ENCODE measurements at regions not wholly inside any gene's neighbourhood (a gene's known extent, or its start where the extent isn't known, plus 50 kb on each side); places are given as distances from the start of the nearest gene placed in this dataset.

GRCh38 chr6:67667637-67668422 is 967.3 kb upstream of the ADGRB3 start:
- in situ Hi-C loops (cut with MboI; ENCODE audit: low pct_unique_long_range_greater_than_20kb, low sequenced_read_pairs): no loop called here
- no peak for DNase-seq

- in situ Hi-C loops (cut with MboI; ENCODE audit: low pct_unique_long_range_greater_than_20kb, low sequenced_read_pairs): no loop called here
- DNase-seq: no peak
These were observed 968.7 kb upstream of the ADGRB3 start for GRCh38 chr6:67666177-67666964.

- no peak for DNase-seq
- in situ Hi-C loops (cut with MboI; ENCODE audit: low pct_unique_long_range_greater_than_20kb, low sequenced_read_pairs): no loop called here
These were observed 970.1 kb upstream of the ADGRB3 start for GRCh38 chr6:67664942-67665341.

DNA sequence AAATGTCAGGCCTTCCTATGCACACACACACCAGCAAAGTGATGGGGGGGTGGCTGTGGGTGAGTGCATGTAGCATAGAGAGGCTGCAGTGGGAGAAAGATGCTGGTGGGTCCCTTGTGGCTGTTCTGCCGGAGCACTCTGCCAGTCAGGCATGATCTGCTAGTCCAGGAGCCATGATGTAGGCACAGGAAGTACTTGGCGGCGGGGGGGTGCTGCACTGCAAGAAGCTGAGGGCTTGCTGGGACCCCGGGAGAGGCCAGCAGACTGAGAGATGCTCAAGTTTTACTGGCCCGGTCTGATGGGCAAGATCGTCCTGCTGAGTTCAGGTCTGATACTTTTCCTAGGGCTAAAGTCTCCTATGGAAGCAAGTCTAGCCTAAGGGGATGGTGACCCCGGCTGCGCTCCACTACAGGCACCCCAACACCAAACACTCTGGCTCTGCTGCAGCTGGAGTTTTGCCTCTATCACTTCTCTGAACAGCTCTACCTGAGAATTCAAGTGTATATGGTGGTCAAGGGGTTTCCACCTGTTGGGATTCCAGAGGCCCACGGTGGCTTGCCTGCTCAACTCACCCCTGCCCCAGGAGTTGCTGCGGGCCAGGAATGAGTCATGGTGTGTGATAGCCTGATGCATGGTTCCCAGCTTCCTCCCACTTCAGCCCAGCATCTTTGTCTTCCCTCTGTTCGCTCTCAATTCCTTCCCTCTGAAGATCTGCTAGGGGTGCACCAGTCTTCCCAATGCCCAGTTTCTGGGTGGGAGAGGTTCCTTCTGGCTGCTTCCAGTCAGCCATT is 971.8 kb upstream of the ADGRB3 start:
- no peak for DNase-seq
- in situ Hi-C loops (cut with MboI; ENCODE audit: low pct_unique_long_range_greater_than_20kb, low sequenced_read_pairs): no loop called here

GRCh38 chr6:67653561-67653960 is 981.5 kb upstream of the ADGRB3 start:
- DNase-seq: no peak
- in situ Hi-C loops (cut with MboI; ENCODE audit: low pct_unique_long_range_greater_than_20kb, low sequenced_read_pairs): no loop called here

DNA sequence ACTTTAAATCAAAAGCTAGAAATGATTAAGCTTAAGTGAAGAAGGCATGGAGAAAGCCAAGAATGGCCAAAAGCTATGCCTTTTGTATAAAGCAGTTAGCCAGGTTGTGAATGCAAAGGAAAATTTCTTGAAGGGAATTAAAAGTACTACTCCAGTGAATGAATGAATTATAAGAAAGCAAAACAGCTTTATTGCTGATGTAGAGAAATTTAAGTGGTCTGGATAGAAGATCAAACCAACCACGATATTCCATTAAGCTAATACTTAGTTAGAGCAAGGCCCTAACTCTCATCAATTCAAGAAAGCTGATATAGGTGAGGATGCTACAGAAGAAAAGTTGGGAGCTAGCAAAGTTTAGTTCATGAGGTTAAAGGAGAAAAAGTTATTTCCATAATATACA is 988.5 kb upstream of the ADGRB3 start:
- no peak for DNase-seq
- in situ Hi-C loops (cut with MboI; ENCODE audit: low pct_unique_long_range_greater_than_20kb, low sequenced_read_pairs): no loop called here

DNA sequence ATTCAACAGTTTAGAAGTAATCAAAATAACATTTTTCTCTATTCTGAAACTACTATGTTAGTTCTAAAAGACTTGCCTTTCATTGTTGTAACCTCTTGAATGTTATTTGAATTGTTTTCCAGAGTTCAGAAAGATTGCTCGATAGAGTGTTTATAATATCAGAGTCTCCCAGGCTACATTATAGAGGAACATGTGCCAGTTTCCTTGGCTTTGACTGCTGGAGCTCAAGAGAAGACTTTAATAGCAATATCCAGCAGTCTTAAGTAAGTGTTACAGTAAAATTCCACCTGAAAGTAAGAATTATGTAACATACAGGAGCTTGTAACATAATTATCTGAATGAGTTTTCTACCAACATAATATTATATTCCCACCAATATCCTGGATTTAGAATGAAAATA is 991.8 kb upstream of the ADGRB3 start:
- in situ Hi-C loops (cut with MboI; ENCODE audit: low pct_unique_long_range_greater_than_20kb, low sequenced_read_pairs): no loop called here
- DNase-seq: no peak

DNA sequence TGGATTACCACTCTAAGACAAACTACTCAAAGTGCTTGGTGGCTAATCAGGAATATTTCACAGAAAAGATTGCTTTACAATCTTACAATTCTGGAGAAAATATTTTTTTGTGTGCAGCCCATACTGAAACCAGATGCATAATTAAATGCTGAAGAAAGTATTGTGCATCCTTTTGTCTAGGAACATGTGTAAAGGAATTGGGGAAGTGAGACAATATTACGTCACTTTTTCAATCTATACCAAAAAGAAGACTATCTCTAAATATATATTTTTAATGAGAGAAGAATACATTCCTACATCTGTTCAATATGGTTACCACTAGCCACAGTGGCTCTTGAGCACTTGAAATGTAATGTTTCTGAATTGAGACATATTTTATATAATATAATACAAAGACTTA is 992.5 kb upstream of the ADGRB3 start:
- peak; percentile 18 for DNase-seq
- in situ Hi-C loops (cut with MboI; ENCODE audit: low pct_unique_long_range_greater_than_20kb, low sequenced_read_pairs): no loop called here

- in situ Hi-C loops (cut with MboI; ENCODE audit: low pct_unique_long_range_greater_than_20kb, low sequenced_read_pairs): no loop called here
- DNase-seq: peak; percentile 46
These were observed 994.6 kb upstream of the ADGRB3 start for GRCh38 chr6:67640484-67640883.

- no peak for DNase-seq
These were observed 995.9 kb upstream of the ADGRB3 start for GRCh38 chr6:67639161-67639560.

GRCh38 chr6:67634199-67634598 is 1000.9 kb upstream of the ADGRB3 start:
- DNase-seq: no peak
- in situ Hi-C loops (cut with MboI; ENCODE audit: low pct_unique_long_range_greater_than_20kb, low sequenced_read_pairs): no loop called here

More at GRCh38 chr6:67639161-67639560, 995.9 kb upstream of the ADGRB3 start:
- in situ Hi-C loops (cut with MboI; ENCODE audit: low pct_unique_long_range_greater_than_20kb, low sequenced_read_pairs): no loop called here

- in situ Hi-C loops (cut with MboI; ENCODE audit: low pct_unique_long_range_greater_than_20kb, low sequenced_read_pairs): no loop called here
These were observed 1002.0 kb upstream of the ADGRB3 start for GRCh38 chr6:67633058-67633457.

GRCh38 chr6:67630146-67630545 is 1004.9 kb upstream of the ADGRB3 start:
- peak; percentile 72 for DNase-seq
- in situ Hi-C loops (cut with MboI; ENCODE audit: low pct_unique_long_range_greater_than_20kb, low sequenced_read_pairs): no loop called here

More at GRCh38 chr6:67633058-67633457, 1002.0 kb upstream of the ADGRB3 start:
- DNase-seq: peak; percentile 52

GRCh38 chr6:67629258-67629657 is 1005.8 kb upstream of the ADGRB3 start:
- DNase-seq: peak; percentile 29
- in situ Hi-C loops (cut with MboI; ENCODE audit: low pct_unique_long_range_greater_than_20kb, low sequenced_read_pairs): no loop called here

DNA sequence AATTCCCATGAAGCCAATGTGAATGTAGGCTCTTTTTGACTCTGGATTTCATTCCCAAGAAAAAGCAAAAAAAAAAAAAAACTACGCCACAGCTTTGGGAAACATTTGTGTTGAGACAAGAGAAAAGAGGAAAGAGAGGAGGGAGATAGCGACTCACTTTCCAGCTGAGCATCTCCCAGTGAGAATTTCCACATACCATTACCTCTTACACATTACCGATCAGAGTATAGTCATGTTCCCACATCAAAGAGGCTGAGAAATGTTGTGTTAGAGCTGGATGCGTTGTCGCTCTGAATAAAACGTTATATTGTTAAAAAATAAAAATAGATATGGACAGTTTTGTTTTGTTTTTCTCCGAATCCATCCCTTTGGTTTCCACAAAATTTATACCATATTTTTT is 1019.3 kb upstream of the ADGRB3 start:
- no peak for DNase-seq
- in situ Hi-C loops (cut with MboI; ENCODE audit: low pct_unique_long_range_greater_than_20kb, low sequenced_read_pairs): no loop called here

DNA sequence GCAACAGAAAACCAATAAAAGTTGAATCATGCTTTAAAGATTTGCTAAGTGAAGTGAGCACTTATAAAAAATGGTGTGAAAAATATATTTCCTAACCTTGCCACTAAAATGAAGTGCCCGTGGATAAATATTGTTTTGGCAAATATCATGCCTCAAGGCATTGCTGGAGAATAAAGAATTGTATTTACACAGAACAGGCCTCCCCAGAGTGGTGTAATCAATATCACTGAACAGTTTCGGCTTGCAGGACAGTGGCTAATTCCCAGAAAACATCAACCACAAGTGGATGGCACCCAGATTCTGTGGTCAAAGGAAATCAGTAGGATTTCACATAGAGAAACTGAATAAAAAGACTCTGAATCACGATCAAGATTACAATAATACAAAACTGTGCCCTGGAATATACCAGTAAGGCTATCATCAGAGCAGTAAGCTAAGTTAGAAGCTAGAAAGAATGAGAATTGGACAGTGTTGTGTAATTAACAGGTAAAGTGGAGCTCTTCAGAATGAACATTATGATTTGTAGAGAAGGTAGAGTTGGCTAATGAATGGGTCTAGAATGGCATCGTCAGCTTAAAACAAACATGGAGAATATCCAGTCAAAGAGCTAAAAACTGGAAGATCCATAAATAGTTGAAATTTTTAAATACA is 1026.9 kb upstream of the ADGRB3 start:
- in situ Hi-C loops (cut with MboI; ENCODE audit: low pct_unique_long_range_greater_than_20kb, low sequenced_read_pairs): no loop called here
- no peak for DNase-seq

DNA sequence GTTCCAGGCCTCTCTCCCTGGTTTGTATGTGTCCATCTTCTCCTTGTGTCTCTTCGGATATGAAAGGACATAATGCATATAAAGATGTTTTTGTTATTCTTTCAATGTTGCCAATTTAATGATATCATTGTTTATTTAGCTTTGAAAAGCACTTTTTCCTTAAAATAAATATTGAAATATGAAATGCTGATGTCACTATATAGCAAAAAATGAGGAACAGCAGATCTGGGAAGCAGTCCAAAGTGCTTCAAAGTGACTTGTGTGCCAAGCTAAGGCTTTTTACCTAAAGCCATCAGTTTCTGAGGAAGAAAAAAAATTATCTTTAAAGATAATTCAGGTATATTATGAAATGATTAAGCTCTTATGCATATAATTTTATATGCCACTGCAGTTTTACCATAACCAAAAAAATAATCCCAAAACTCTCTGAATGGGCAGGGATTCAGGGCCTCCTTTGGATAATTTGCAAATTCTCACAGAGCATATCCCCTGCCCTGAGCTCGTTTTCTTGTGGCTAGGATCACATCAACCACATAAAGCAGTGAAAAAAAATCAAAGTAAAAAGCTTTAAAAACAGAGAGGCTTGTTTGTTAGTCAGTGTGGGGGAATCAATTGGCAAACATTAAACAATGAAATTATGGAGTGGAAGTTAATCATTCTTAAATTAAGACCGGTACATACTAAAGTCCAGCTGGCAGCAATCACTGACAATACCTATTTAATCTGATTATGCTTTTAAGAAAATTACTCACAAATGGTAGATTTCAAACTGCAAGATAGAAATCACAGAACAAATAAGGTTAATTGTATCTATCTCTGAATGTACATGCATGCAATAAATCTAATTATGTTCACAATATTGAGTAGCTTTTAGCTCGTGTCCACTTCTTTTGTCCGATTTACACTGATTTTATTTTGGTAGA is 1027.9 kb upstream of the ADGRB3 start:
- peak; percentile 36 for DNase-seq
- in situ Hi-C loops (cut with MboI; ENCODE audit: low pct_unique_long_range_greater_than_20kb, low sequenced_read_pairs): no loop called here

DNA sequence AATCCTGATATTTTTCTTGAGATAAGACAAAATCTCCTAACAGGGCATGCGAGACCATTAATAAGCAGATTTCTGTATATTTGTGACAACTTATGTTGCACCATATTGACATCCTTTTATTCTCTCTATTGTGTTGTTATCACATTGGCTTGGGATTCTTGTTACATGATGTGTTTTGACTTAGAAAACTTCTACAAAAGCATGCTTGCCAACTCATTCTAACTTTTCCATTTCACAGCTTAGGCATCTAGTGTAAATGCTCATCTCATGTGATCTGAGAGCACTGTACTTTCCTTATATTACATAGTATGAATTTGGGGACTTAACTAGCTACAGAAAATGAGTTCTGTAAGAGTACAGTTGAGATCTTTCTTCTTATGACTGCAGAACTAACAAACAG is 1040.7 kb upstream of the ADGRB3 start:
- no peak for DNase-seq
- in situ Hi-C loops (cut with MboI; ENCODE audit: low pct_unique_long_range_greater_than_20kb, low sequenced_read_pairs): no loop called here
